Hematopoietic multipotent progenitor cell treated with erythropoietin and hydrocortisone succinate and interleukin-3 and kit ligand, for 4 days (in vitro differentiated cells): ENCODE measurements at regions not wholly inside any gene's neighbourhood (a gene's known extent, or its start where the extent isn't known, plus 50 kb on each side); places are given as distances from the start of the nearest gene placed in this dataset.
A peak's percentile ranks its signal among the peaks of the same experiment; 100 is the strongest.

ENCODE experiments used
- DNase-seq: peaks from one replicate; pipeline ENCODE4 v3.0.0-alpha.2; 2015

DNA sequence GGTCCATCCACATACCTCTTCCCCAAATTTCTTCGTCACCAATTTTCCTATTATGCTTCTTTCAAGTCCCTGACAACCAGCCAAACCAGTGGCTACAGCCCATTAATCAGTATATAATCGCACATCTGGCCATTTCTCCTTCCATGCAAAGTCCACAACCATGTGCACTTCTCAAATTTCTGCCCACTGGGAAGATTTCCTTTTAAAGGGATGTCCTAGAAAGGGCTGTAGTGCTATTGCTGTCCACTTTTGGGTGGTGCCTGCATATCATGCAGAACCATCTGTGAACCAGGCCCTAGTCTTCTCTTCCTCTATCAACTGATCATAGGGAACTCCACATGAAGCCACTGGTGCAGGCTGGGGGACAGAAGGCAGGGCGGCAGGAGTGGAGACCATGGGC is 55.2 kb upstream of the MID1IP1 start:
- peak; percentile 1 for DNase-seq

GRCh38 chrX:38750551-38750950 is 50.7 kb upstream of the MID1IP1 start:
- no peak for DNase-seq
